Fibroblast of lung (primary cell): ENCODE measurements at regions not wholly inside any gene's neighbourhood (a gene's known extent, or its start where the extent isn't known, plus 50 kb on each side); places are given as distances from the start of the nearest gene placed in this dataset.

Experiments
- DNase-seq, 2 donors: peaks; one replicate each; pipeline versions ENCODE4 v3.0.0 to v3.0.0-alpha.2; 2010; ENCODE audit warnings: low read depth in 2 of 2
- H2AFZ ChIP-seq: 2 replicates; pipeline ENCODE4 v1.5.1; 2012; ENCODE audit warnings: low read length, control low read depth, inconsistent platforms
- H3K27ac ChIP-seq: 2 replicates; pipeline ENCODE4 v1.5.1; 2011; ENCODE audit warnings: low read length, control low read depth; ENCODE audit not compliant: insufficient read depth
- H3K27me3 ChIP-seq: 2 replicates; pipeline ENCODE4 v1.5.1; 2011; ENCODE audit warnings: mild to moderate bottlenecking, low read length; ENCODE audit not compliant: control insufficient read depth, insufficient read depth
- H3K36me3 ChIP-seq: 2 replicates; pipeline ENCODE4 v1.5.1; 2011; ENCODE audit warnings: low read length; ENCODE audit not compliant: control insufficient read depth, insufficient read depth
- H3K4me1 ChIP-seq: 2 replicates; pipeline ENCODE4 v1.5.1; 2011; ENCODE audit warnings: low read length; ENCODE audit not compliant: control insufficient read depth, insufficient read depth; ENCODE audit errors: extremely low read depth
- H3K4me2 ChIP-seq: 2 replicates; pipeline ENCODE4 v1.5.1; 2011; ENCODE audit warnings: low read length, control low read depth; ENCODE audit not compliant: insufficient read depth; ENCODE audit errors: extremely low read depth
- H3K4me3 ChIP-seq, 4 experiments: fragments of 200-600 bp in 1 of 4; sonication (generic) in 1 of 4; replicated peaks in 1 of 4; 2 replicates each; pipeline ENCODE4 v1.5.1; 2011 to 2016; ENCODE audit warnings: low read length in 4 of 4, low read depth in 3 of 4, mild to moderate bottlenecking in 3 of 4, control low read depth in 2 of 4, inconsistent platforms in 1 of 4, mixed read lengths in 1 of 4; ENCODE audit not compliant: insufficient read depth in 1 of 4; ENCODE audit errors: control extremely low read depth in 1 of 4
- H3K79me2 ChIP-seq: 2 replicates; pipeline ENCODE4 v1.5.1; 2012; ENCODE audit warnings: mild to moderate bottlenecking, low read length, inconsistent platforms; ENCODE audit not compliant: control insufficient read depth, insufficient read depth
- H3K9ac ChIP-seq: 2 replicates; pipeline ENCODE4 v1.5.1; 2011; ENCODE audit warnings: mild to moderate bottlenecking, low read length, control low read depth; ENCODE audit not compliant: insufficient read depth
- H3K9me3 ChIP-seq: 2 replicates; pipeline ENCODE4 v1.5.1; 2012; ENCODE audit warnings: low read depth, low read length; ENCODE audit not compliant: control insufficient read depth, insufficient read depth
- H4K20me1 ChIP-seq: 2 replicates; pipeline ENCODE4 v1.5.1; 2011; ENCODE audit warnings: low read length; ENCODE audit not compliant: control insufficient read depth, insufficient read depth; ENCODE audit errors: extremely low read depth
- CTCF ChIP-seq, 2 donors: IDR thresholded peaks in 1 of 2; conservative IDR thresholded peaks in 1 of 2; 1 replicate in 1 of 2; 2 replicates in 1 of 2; pipeline ENCODE4 v1.5.1; 2011 to 2012; ENCODE audit warnings: low read length in 2 of 2, control low read depth in 1 of 2, inconsistent platforms in 1 of 2, low read depth in 1 of 2, mild to moderate bottlenecking in 1 of 2
- EZH2 ChIP-seq: IDR thresholded peaks from 2 replicates; pipeline ENCODE4 v1.5.1; 2012; ENCODE audit warnings: low read length, control low read depth, mild to moderate bottlenecking; ENCODE audit errors: missing control alignments

GRCh38 chr9:103068753-103069152 lies 73.6 kb downstream of the CYLC2 start:
- Histone ChIP-seq H3K4me2 (no peak overlapping the region), H3K27me3 (no peaks in the 10 kb centered on the region), H3K4me1 (no peaks in the 10 kb centered on the region), H3K9ac (no peak overlapping the region), H3K4me3 (no peak overlapping the region), H4K20me1 (no peaks in the 10 kb centered on the region), H2AFZ (no peak overlapping the region), H3K9me3 (no peaks in the 10 kb centered on the region), H3K79me2 (no peaks in the 10 kb centered on the region), H3K27ac (no peak overlapping the region), H3K36me3 (no peaks in the 10 kb centered on the region)
- TF ChIP-seq EZH2 = no peak
- no peak for TF ChIP-seq CTCF (conservative IDR thresholded peaks at IDR 0.05 in 1 of 2, IDR thresholded peaks at IDR 0.05 in 1 of 2; ENCODE audit: low read depth in 1 of 2, low read length in 2 of 2)
- DNase-seq = no peak

- TF ChIP-seq CTCF (conservative IDR thresholded peaks at IDR 0.05 in 1 of 2, IDR thresholded peaks at IDR 0.05 in 1 of 2; ENCODE audit: low read depth in 1 of 2, low read length in 2 of 2) = no peak
- no peak for TF ChIP-seq EZH2
- Histone ChIP-seq H3K4me1 (no peaks in the 10 kb centered on the region), H2AFZ (no peak overlapping the region), H3K36me3 (no peaks in the 10 kb centered on the region), H3K79me2 (no peaks in the 10 kb centered on the region), H3K27ac (no peak overlapping the region), H3K9ac (no peak overlapping the region), H3K27me3 (no peaks in the 10 kb centered on the region), H4K20me1 (no peaks in the 10 kb centered on the region), H3K4me2 (no peak overlapping the region), H3K4me3 (no peak overlapping the region), H3K9me3 (no peaks in the 10 kb centered on the region)
- no peak for DNase-seq
These were observed 83.4 kb downstream of the CYLC2 start for GRCh38 chr9:103078581-103078980.

GRCh38 chr9:103082494-103082893 lies 87.4 kb downstream of the CYLC2 start:
- Histone ChIP-seq H3K36me3 (no peaks in the 10 kb centered on the region), H3K4me1 (no peaks in the 10 kb centered on the region), H3K4me3 (no peak overlapping the region), H3K79me2 (no peaks in the 10 kb centered on the region), H3K4me2 (no peak overlapping the region), H3K27me3 (no peaks in the 10 kb centered on the region), H3K27ac (no peak overlapping the region), H2AFZ (no peak overlapping the region), H4K20me1 (no peaks in the 10 kb centered on the region), H3K9ac (no peak overlapping the region), H3K9me3 (no peaks in the 10 kb centered on the region)
- no peak for DNase-seq
- TF ChIP-seq CTCF (conservative IDR thresholded peaks at IDR 0.05 in 1 of 2, IDR thresholded peaks at IDR 0.05 in 1 of 2; ENCODE audit: low read depth in 1 of 2, low read length in 2 of 2) = no peak
- TF ChIP-seq EZH2 = no peak
